Kidney epithelial cell (primary cell): ENCODE measurements at regions not wholly inside any gene's neighbourhood (a gene's known extent, or its start where the extent isn't known, plus 50 kb on each side); places are given as distances from the start of the nearest gene placed in this dataset.

Source experiments
- DNase-seq: peaks from one replicate; pipeline ENCODE4 v3.0.0-alpha.2; 2010; ENCODE audit warnings: low read depth
- H3K27me3 ChIP-seq: 2 replicates; pipeline ENCODE4 v1.6.0; 2011; ENCODE audit warnings: low read length; ENCODE audit not compliant: control insufficient read depth, insufficient read depth
- H3K36me3 ChIP-seq: 2 replicates; pipeline ENCODE4 v1.5.1; 2011; ENCODE audit warnings: low read length; ENCODE audit not compliant: control insufficient read depth, insufficient read depth
- H3K4me3 ChIP-seq: 2 replicates; pipeline ENCODE4 v1.5.1; 2011; ENCODE audit warnings: low read depth, mild to moderate bottlenecking, control low read depth, low read length
- TF ChIP-seq, protein P1 (sequence below): IDR thresholded peaks from 2 replicates; pipeline ENCODE4 v1.5.1; 2011; ENCODE audit warnings: mild to moderate bottlenecking, moderate library complexity, low read length, control low read depth, inconsistent platforms; ENCODE audit not compliant: insufficient read depth, poor library complexity, severe bottlenecking

DNA sequence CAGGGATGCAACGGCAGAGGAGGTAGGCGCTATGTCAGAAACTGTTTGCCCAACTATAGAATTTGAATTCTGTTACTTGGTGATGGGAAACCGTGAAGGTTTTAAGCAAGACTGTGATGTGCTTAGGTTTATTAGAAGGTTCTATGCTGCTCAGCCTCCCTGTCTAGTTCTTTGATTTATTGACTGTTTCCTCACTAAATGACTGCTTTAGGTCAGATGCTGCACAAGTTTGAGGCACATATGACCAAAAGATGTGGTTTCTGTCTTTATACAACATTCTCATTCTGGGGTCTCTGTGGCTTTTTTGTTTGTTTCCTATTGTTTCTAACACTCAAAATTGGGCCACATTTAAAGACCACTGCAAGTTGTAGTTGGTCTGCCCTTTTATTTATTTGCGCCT lies 323.0 kb upstream of the OBI1 start:
- no peaks in the 10 kb centered on the region for H3K36me3 ChIP-seq
- DNase-seq: no peak
- TF ChIP-seq, protein P1, sequence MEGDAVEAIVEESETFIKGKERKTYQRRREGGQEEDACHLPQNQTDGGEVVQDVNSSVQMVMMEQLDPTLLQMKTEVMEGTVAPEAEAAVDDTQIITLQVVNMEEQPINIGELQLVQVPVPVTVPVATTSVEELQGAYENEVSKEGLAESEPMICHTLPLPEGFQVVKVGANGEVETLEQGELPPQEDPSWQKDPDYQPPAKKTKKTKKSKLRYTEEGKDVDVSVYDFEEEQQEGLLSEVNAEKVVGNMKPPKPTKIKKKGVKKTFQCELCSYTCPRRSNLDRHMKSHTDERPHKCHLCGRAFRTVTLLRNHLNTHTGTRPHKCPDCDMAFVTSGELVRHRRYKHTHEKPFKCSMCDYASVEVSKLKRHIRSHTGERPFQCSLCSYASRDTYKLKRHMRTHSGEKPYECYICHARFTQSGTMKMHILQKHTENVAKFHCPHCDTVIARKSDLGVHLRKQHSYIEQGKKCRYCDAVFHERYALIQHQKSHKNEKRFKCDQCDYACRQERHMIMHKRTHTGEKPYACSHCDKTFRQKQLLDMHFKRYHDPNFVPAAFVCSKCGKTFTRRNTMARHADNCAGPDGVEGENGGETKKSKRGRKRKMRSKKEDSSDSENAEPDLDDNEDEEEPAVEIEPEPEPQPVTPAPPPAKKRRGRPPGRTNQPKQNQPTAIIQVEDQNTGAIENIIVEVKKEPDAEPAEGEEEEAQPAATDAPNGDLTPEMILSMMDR: no peak
- H3K4me3 ChIP-seq: no peak overlapping the region
- no peaks in the 10 kb centered on the region for H3K27me3 ChIP-seq

DNA sequence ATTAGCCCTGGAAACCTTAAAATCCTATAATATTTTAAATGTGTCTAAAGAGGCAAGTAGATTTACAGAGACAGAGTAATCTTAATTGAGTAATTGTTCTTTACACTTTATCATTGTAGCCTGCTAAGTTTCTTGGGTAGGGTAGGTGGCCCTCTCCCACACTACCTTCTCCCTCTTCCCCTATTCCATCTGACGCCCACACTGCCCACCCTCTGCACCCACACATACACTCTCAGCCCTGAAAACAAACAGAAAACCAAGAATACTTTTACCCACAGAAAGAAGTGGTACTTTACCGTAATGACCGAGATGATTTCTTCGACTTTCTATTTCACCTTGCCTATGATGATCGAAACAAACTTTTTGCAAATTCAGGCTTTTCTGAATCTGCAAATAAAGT lies 320.4 kb upstream of the OBI1 start:
- Histone ChIP-seq H3K36me3 (no peaks in the 10 kb centered on the region), H3K4me3 (no peak overlapping the region), H3K27me3 (no peaks in the 10 kb centered on the region)
- TF ChIP-seq, protein P1: no peak
- DNase-seq: no peak

DNA sequence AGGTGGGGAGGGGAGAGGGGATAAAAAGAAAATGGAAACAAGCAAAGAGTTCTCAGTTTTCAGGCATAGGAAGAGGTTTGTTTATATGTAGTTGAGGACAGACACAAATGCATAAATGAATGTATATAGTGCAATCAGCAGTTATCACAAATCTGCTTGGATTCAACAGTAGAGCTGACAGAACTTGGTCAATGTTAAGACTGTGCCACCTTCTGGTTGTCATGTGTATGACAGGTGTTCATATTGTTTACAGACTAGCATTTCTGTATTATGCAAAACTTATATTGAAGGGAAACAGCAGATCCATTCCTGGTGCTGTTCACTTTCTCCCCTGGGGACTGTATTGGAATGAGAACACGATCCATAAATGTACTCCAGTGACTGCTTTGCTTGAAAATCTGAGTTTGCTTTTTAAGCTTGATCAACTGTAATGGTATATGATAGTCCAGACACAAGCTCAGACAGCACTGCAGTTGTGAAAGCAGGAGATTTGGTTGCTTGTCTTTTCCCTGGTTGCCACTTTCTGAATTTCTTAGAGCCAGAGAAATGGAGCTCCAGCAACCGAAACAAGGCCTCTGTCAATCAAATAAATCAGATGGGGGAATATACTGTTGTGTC lies 319.5 kb upstream of the OBI1 start:
- TF ChIP-seq, protein P1: peak; percentile 66
- no peaks in the 10 kb centered on the region for H3K27me3 ChIP-seq
- no peak overlapping the region for H3K4me3 ChIP-seq
- peak; percentile 18 for DNase-seq
- H3K36me3 ChIP-seq: no peaks in the 10 kb centered on the region

DNA sequence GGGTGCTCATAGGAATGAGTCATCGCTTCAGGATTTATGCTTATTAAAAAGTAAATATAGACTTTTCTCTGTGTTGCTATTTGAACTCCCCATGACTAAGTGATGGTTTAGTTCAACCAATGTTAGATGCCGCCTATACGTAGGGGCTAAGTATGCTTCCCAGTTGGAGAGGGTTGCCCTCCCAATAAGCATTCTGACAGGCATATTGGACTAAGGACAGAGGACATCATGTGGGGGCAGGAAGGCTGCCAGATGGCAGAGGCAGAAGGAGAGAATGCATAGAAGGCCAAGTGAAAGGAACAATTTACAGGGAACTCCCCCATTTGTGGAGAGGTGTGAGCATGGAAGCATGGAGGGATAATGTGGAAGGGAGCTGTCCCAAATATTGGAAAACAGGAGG lies 318.4 kb upstream of the OBI1 start:
- TF ChIP-seq, protein P1: no peak
- no peak for DNase-seq
- H3K4me3 ChIP-seq: no peak overlapping the region
- H3K36me3 ChIP-seq: no peaks in the 10 kb centered on the region
- H3K27me3 ChIP-seq: no peaks in the 10 kb centered on the region

DNA sequence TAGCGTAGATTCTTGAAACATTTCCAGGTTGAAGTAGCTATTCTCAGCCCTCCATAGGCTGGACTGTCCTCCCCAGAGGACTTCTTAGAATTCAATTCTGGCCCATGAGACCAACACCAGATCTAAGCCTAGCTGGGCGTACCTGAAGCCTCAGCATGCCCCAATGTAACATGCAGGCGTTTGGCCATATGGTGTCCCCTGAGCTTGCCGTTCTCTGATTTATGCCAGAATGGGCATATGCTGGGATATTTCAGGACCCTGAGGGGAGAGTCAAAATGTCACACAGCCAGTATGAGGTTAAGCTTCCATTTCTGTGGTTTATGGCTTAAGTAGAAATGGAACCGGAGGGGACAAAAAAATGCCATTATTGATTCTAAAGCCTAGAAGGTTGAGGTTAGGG lies 317.7 kb upstream of the OBI1 start:
- no peak for DNase-seq
- H3K36me3 ChIP-seq: no peaks in the 10 kb centered on the region
- TF ChIP-seq, protein P1: no peak
- H3K4me3 ChIP-seq: no peak overlapping the region
- H3K27me3 ChIP-seq: no peaks in the 10 kb centered on the region

DNA sequence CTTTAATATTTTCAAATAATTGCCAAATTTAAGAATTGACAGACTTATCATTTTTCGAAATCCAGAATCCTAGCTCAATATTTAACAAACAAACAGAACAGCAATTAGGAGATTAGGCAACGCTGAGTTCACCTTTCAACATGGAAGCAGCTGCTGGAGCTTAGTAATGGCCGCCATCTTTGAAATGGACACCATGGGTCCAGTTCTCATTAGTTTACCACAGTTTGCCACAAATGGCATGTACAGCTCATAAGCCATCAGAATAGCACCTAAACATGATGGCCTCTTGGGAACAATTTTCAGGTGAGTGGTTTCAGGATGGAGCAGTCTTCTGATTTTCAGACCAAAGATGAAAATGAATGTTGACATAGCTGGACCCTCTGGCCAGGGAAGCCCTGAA lies 313.6 kb upstream of the OBI1 start:
- Histone ChIP-seq H3K4me3 (no peak overlapping the region), H3K27me3 (no peaks in the 10 kb centered on the region), H3K36me3 (no peaks in the 10 kb centered on the region)
- TF ChIP-seq, protein P1: no peak
- DNase-seq: no peak
